ENCODE measurements at regions not wholly inside any gene's neighbourhood (a gene's known extent, or its start where the extent isn't known, plus 50 kb on each side); places are given as distances from the start of the nearest gene placed in this dataset.

GRCh38 chr4:54540931-54541330, 116.8 kb upstream of the KIT start:
- POLR2A ChIA-PET = no interaction called here
- CTCF ChIA-PET = no interaction called here

GRCh38 chr4:54541426-54542118, 116.2 kb upstream of the KIT start:
- CTCF ChIA-PET = no interaction called here
- POLR2A ChIA-PET = no interaction called here

GRCh38 chr4:54542119-54542438, 115.7 kb upstream of the KIT start:
- POLR2A ChIA-PET = no interaction called here

GRCh38 chr4:54542540-54543041, 115.2 kb upstream of the KIT start:
- CTCF ChIA-PET = no interaction called here
- POLR2A ChIA-PET = no interaction called here

More at GRCh38 chr4:54542119-54542438, 115.7 kb upstream of the KIT start:
- CTCF ChIA-PET = no interaction called here

GRCh38 chr4:54543088-54543795, 114.5 kb upstream of the KIT start:
- CTCF ChIA-PET = no interaction called here

DNA sequence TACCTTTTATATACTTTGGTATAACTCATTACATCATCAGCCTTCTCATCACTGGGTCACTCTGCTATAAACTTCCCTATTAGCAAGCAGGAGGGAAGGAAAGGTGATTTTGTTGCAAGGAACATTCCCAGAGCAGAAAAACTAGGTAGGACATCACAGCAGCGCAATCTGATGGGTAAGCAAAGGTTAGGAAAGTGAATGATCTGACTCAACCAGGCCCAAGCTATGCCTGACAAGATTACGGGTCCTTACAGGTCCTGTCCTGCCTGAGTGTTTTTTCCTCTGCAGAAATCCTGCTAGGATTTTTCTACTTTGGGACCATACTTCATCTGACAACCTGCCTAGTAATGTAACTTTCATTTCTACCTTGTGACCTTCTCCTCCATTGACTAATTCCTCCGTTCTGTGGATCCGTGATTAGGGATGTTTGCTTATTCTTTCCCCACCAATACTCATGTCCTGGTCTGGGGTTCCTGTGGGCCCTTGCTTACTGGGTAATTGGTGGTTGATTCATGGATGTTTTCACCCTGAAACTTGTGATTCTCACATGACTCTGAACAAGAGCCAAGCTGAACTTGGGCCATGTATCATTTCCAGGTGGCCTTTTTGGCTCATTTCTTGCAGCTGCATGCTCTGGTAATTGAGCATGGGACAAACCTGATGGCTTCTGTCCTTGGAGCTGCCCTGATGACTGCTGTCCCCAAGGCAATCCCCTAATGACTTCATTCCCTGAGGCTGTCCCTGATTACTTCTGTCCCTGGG, 111.9 kb upstream of the KIT start:
- POLR2A ChIA-PET = no interaction called here
- CTCF ChIA-PET = no interaction called here

More at GRCh38 chr4:54543088-54543795, 114.5 kb upstream of the KIT start:
- POLR2A ChIA-PET = no interaction called here

DNA sequence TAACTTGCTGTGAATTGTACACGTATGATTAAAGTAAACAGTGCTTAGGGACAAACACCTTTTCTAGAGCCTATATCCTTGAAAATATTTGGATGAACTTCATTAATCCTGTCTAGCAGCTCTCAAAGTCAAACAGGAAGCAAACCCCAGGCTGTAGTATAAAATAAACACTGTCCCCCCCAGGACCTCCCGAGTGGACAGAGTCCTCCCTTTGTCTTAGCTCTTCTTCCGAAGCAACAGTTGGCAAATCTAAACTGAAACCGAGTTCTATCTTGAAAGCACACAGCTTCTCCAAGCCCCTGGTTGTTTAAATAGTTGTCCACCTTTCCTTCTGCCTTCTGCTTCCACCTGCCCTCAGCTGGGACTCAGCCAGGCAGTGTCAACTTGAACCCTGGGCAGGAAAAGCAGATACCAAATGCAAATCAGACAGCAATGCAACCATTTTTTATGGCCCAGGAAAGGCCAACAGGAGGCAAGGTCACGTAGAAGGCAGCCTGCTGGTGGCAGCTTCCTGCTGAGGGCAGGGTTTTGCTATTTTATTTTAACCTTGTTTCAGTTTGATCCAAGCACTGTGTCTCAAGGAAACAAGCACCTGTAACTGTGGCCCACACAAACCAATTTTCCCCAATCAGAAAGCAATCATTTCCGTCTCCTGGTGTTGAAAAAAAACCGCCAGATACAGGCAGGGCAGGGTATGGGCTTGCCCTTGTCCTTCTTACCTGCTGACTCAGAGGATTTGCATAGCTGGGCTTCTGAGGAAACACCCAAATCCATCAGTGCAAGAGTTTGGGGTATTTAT, 110.3 kb upstream of the KIT start:
- CTCF ChIA-PET = no interaction called here
- POLR2A ChIA-PET = no interaction called here

- CTCF ChIA-PET = no interaction called here
- POLR2A ChIA-PET = no interaction called here
These were observed 109.6 kb upstream of the KIT start for GRCh38 chr4:54548098-54548620.

DNA sequence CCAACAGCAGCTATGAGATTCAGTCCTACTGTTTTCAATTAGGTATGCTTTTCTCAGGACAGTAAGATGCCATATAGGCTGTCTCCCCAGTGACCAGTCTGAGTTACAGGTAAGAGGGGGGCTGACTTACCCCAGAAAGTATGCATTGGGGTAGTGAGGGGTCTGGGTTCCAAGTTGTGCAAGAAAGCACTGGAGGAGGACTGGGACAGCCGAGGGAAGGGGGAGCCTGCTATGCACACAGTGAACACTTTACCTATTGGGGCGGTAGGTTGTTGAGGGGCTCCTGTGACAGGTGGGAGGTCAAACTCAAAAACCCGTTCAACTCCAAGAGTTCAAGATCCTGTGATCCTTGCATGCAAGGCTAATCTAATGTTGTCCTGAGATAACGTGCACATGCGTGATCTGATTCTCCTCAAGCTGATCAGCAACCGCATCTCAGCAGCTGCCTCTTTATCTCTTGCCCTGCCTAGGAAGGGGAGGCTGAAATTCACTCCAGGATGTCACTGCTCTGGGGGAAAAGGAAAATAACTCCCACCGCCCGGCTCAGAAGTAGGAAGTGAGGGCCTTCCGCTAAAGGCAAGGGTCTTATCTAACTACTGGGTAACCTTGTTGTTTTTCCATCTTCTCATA, 108.8 kb upstream of the KIT start:
- CTCF ChIA-PET = no interaction called here

GRCh38 chr4:54550395-54551171, 107.2 kb upstream of the KIT start:
- POLR2A ChIA-PET = no interaction called here
- CTCF ChIA-PET = no interaction called here

More for the DNA sequence above, 108.8 kb upstream of the KIT start:
- POLR2A ChIA-PET = no interaction called here

DNA sequence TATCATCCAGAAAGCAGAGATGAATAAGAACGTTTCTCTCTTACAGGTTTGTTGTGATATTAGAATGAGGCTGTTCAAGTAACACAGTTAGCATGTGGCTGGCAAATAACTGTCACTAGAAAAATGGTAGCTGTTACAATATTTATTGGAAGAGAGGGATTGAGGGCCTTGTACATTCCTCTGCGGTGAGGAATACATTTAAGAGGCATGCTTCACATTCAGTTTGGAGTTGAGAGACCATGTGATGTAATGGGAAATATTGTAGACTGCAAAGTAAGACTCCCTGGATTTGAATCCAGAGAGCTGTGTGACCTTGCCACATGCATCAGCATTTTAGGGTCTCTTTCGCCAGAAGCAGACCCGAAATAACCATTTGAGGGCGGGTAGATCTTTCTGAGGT, 104.8 kb upstream of the KIT start:
- POLR2A ChIA-PET = no interaction called here
- CTCF ChIA-PET = no interaction called here

DNA sequence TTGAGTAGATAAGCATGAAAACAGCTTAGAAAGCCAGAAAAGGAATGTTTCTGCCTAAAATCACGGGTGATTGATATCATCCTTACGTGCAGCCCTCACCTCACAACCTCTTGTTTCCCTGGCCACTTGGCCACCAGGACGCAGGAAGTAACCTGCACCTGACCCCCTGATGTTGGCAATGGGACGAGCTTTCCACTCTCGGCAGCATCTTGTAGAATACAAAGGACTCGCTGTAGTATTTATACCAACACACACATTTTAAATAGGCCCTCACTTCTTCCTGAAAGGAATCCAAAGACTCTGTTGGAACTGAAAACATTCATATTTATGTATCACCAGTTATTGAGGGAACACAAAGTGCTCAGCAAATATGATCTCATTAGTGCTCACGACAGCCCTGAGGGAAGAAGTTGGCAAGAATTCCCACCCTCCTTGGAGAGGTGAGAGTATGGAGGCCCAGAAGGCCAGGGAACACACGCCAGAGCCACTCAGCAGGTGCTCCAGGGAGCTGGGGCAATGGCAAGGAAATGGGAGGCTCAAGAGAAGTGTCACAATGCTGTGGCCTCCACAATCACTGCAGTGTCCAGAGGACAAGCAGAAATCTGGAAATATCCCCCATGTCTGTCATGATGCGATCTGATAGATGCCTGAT, 103.3 kb upstream of the KIT start:
- POLR2A ChIA-PET = no interaction called here
- CTCF ChIA-PET = no interaction called here

GRCh38 chr4:54556051-54556450, 101.7 kb upstream of the KIT start:
- CTCF ChIA-PET = no interaction called here

GRCh38 chr4:54556587-54556986, 101.2 kb upstream of the KIT start:
- CTCF ChIA-PET = no interaction called here
- POLR2A ChIA-PET = no interaction called here

More at GRCh38 chr4:54556051-54556450, 101.7 kb upstream of the KIT start:
- POLR2A ChIA-PET = no interaction called here

DNA sequence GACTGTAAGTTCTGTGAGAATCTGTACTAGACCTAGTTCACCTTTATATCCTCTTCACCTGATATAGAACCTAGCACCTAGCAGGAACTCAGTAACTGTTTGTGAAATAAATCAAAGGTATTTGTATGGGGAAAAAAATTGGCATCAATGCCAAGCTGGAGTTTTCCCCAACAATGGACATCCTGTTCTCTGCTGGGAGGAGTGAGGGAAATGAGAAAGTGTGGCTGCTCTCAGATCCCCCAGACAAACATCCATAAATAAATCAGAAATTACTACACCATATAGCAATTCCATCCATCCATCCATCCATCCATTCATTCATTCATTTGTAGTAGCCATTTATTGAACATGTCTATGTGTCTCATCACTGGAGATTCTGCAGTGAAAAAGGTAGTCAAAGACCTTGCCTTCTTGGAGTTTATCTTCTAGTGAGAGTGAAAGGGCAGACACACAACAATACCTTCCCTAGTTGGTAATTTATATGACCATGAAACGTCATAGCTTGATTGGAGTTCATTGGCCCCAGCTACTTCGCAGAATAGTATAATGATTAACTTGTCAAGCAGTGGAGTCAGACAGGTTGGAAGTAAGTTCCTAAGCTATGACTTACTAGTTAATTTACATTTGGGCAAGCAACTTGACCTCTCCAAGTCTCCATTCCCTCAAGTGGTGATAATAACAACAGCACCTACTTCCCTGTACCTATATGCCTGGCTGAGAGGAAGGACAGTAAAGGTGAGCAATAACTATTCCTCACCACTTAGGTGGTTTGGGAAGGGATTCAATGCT, 98.7 kb upstream of the KIT start:
- POLR2A ChIA-PET = no interaction called here
- CTCF ChIA-PET = no interaction called here

DNA sequence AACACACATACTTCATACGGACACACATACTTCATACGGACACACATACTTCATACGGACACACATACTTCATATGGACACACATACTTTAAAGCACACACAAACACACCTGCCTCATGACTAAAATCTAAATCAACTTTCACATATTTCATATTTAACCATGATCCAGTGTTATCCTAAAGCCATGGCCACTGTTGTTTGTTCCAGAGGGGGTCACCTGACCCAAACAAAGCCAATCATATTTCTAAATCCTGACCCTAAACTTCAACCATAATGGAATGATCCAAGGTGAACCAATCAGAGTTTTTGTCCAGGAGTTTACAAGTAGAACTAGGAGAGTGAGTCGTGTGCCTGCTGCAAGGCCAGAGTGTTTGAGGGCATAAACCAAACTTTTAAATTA, 97.2 kb upstream of the KIT start:
- ChIA-PET POLR2A (no interaction called here), CTCF (no interaction called here)

GRCh38 chr4:54561940-54562339, 95.8 kb upstream of the KIT start:
- CTCF ChIA-PET = no interaction called here
- POLR2A ChIA-PET = no interaction called here

- ChIA-PET POLR2A (no interaction called here), CTCF (no interaction called here)
These were observed 91.1 kb upstream of the KIT start for GRCh38 chr4:54566608-54567007.

All from activated CD8-positive, alpha-beta memory T cell treated with anti-CD3 and anti-CD28 coated beads for 36 hours (primary cell).